ENCODE measurements at regions not wholly inside any gene's neighbourhood (a gene's known extent, or its start where the extent isn't known, plus 50 kb on each side); places are given as distances from the start of the nearest gene placed in this dataset.

DNA sequence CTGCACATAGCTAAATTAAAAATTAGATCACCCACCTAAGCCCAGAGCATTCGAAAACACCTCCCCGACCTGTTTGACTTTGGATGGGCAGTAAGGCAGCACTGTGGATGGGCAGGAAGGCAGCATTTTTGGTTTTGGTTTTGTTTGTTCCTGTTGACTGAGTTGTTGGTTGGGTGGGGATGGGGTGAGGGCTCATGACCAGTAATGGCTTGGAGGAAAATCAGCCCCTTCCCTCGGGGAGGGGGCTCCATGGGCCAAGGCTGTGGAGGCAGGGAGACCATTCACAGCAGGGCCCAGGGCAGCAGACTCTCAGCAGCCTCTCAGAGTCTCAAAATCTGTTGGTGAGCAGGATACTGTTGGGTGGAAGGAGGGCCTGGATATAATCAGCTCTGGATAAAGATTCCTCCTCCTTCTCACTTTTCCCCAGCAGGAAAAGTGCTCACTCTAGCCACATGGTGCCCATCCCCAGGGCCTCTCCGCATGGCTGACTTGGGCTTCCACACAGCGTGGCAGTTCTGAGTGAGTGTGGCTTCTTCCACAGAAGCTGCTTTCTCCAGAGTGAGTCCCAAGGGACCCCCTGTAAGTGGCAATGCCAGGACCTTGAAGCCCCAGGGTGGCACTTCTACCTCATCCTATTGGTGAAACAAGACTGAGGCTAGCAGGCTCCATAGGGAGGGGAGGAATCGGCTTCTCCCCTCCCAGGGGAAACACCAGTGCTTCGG, 1491.2 kb downstream of the BRD1 start:
- no peaks in the 10 kb centered on the region for H3K27me3 ChIP-seq (ENCODE audit: control insufficient read depth, insufficient read depth, low read length)
- DNase-seq (ENCODE audit: low read depth) (no peak), FAIRE-seq (no peak)
- H3K36me3 ChIP-seq (ENCODE audit: control insufficient read depth, insufficient read depth, low read length) = no peaks in the 10 kb centered on the region
- TF ChIP-seq, protein P1, sequence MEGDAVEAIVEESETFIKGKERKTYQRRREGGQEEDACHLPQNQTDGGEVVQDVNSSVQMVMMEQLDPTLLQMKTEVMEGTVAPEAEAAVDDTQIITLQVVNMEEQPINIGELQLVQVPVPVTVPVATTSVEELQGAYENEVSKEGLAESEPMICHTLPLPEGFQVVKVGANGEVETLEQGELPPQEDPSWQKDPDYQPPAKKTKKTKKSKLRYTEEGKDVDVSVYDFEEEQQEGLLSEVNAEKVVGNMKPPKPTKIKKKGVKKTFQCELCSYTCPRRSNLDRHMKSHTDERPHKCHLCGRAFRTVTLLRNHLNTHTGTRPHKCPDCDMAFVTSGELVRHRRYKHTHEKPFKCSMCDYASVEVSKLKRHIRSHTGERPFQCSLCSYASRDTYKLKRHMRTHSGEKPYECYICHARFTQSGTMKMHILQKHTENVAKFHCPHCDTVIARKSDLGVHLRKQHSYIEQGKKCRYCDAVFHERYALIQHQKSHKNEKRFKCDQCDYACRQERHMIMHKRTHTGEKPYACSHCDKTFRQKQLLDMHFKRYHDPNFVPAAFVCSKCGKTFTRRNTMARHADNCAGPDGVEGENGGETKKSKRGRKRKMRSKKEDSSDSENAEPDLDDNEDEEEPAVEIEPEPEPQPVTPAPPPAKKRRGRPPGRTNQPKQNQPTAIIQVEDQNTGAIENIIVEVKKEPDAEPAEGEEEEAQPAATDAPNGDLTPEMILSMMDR (IDR thresholded peaks at IDR 0.05; ENCODE audit: insufficient read depth, low read length, severe bottlenecking) = no peak
- H3K4me3 ChIP-seq (ENCODE audit: low read depth, low read length) = no peak overlapping the region

DNA sequence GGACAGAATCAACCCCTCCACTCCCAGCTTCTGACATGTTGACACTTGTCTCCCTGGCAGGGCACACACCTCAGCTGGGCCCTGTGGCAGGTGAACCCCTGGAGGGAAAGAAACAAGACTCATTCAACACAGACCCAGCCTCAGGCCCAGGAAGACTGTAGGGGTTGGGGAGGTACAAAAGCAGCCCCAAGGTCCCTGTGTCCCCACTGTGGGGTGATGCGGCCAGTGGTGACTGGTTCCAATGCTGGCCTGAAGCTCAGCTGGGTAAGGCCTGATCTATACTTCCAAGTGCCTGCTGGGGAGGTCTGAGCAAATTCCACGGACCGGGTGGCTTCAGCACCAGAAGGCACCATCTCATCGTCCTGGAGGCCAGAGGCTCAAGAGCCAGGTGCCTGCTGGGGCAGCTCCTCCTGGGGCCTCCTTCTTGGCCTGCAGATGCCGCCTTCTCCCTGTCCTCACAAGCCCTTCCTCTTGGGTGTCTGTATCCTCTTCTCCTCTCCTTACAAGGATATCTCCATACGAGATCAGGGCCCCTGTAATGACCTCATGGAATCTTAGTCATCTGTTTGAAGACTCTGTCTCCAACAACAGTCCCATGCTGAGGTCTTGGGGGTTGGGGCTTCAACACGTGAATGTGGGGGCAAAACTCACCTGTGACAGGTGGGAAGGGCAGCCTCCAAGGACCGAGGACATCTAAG, 1492.1 kb downstream of the BRD1 start:
- Histone ChIP-seq H3K27me3 (ENCODE audit: control insufficient read depth, insufficient read depth, low read length) (no peaks in the 10 kb centered on the region), H3K4me3 (ENCODE audit: low read depth, low read length) (no peak overlapping the region), H3K36me3 (ENCODE audit: control insufficient read depth, insufficient read depth, low read length) (no peaks in the 10 kb centered on the region)
- FAIRE-seq = no peak
- TF ChIP-seq, protein P1 (IDR thresholded peaks at IDR 0.05; ENCODE audit: insufficient read depth, low read length, severe bottlenecking) = no peak
- DNase-seq (ENCODE audit: low read depth) = no peak

DNA sequence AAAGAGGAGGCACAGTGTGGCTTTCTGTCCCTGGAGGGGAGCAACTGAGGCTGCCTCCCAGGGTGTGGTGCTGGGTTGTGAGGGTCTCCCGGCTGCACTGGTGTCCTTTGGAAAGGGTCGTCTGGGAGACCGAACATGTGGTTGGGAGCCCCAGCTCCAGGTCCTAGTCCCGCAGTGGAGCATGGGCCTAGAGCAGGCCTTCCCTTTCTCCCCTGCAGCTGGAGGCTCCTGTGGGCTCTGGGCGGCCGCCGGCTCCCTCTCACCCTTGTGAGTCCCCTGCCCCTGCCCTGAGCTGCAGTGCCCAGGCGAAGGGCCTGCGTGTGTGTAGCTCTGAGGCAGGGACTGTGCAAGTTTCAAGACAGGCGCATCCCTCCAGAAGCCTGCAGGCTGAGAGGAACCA, 1492.7 kb downstream of the BRD1 start:
- no peaks in the 10 kb centered on the region for H3K27me3 ChIP-seq (ENCODE audit: control insufficient read depth, insufficient read depth, low read length)
- FAIRE-seq (no peak), DNase-seq (ENCODE audit: low read depth) (no peak)
- no peak overlapping the region for H3K4me3 ChIP-seq (ENCODE audit: low read depth, low read length)
- TF ChIP-seq, protein P1 (IDR thresholded peaks at IDR 0.05; ENCODE audit: insufficient read depth, low read length, severe bottlenecking) = no peak
- no peaks in the 10 kb centered on the region for H3K36me3 ChIP-seq (ENCODE audit: control insufficient read depth, insufficient read depth, low read length)

DNA sequence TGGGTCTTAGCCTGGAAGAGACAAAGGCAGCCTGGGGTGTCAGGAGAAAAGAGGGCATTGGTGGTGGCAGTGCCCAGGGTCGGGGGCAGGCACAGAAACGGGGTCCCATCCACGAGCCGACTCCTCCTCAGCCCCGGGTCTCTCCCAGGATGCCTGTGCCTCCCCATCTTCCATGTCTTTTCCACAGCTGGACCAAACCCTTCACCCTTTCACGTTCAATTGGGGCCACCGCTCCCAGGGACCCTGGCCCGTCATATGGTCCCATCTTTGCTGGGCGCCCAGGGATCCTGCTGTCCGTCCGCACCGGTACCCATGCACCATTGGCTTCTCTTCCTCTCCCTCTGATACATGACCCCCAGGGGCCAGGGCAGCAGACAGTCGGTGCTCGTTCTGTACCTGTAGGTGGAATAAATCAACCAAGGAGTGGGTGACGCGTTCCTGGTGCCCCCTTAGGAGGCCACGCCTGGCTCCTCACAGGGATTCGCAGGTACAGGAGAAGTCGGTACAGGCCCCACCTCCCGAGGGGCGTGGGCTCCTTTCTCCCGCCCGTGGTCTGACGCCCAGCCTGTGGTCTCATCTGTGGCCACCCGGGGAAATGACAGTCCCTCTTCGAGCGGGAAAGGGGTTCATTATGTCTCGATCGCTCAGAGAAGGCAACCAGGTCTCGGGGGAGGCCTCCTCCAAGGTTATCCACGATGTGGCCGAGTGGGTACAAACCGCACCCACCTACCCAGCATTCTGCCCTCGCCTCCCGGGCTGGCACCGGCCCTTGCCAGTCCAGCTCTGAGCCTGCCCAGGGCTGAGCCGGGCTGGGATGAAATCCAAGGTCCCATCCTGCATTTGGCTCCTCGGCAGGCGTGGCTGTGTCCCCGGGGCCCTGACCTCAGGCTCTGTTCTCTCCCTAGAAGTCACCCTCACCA, 1493.6 kb downstream of the BRD1 start:
- TF ChIP-seq, protein P1 (IDR thresholded peaks at IDR 0.05; ENCODE audit: insufficient read depth, low read length, severe bottlenecking) = no peak
- Histone ChIP-seq H3K27me3 (ENCODE audit: control insufficient read depth, insufficient read depth, low read length) (no peaks in the 10 kb centered on the region), H3K4me3 (ENCODE audit: low read depth, low read length) (no peak overlapping the region), H3K36me3 (ENCODE audit: control insufficient read depth, insufficient read depth, low read length) (no peaks in the 10 kb centered on the region)
- FAIRE-seq = no peak
- no peak for DNase-seq (ENCODE audit: low read depth)

DNA sequence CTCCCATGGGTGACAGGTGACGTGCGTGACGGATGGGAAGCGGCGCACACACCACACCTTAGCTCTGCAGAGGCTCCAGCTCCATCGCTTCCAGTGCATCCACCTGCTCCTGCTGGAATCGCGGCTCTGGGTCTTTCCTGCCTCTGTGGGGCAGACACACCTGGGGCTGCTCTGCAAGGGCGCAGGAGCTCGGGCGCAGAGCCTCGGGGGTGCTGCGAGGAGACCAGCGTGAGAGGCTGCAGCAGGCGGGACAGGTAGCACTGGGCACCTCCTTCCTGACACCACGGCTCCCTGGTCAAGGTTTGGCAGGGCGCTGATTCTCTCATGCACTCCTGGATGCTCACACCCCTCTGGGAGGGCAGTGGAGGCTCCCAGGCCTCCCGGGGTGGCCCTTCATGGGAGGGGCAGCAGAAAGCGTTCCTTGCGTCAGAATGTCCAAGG, 1494.3 kb downstream of the BRD1 start:
- DNase-seq (ENCODE audit: low read depth) = no peak
- TF ChIP-seq, protein P1 (IDR thresholded peaks at IDR 0.05; ENCODE audit: insufficient read depth, low read length, severe bottlenecking) = no peak
- Histone ChIP-seq H3K27me3 (ENCODE audit: control insufficient read depth, insufficient read depth, low read length) (no peaks in the 10 kb centered on the region), H3K4me3 (ENCODE audit: low read depth, low read length) (no peak overlapping the region), H3K36me3 (ENCODE audit: control insufficient read depth, insufficient read depth, low read length) (no peaks in the 10 kb centered on the region)
- FAIRE-seq = no peak

All from bronchial epithelial cell (primary cell).